ENCODE measurements at regions not wholly inside any gene's neighbourhood (a gene's known extent, or its start where the extent isn't known, plus 50 kb on each side); places are given as distances from the start of the nearest gene placed in this dataset.

DNA sequence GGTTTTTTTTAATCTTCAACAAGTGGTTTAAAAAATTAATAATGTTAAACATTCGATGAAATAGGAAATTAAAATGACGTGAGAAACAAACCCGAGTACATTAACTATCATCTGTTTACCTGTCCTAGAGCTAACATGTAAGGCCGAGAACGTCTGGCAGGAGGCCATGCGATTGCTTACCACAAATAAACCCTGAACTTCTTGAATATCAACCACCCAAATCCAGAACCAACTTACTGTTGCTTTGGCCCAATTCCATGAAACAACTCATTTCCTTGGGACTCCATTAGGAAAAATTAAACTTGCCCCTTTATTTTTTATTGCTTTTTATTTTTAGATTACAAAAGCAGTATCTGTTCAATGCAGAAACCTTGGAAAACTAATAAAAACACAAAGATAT is 228.9 kb upstream of the IRS2 start:
- no peak for DNase-seq (ENCODE audit: low read depth)
- TF ChIP-seq CTCF (IDR thresholded peaks at IDR 0.05; ENCODE audit: low read depth, low read length, missing control alignments): no peak
- no peak overlapping the region for H3K4me3 ChIP-seq (ENCODE audit: low read depth, low read length)
- in situ Hi-C loops (cut with HindIII; ENCODE audit: low sequenced_read_pairs): no loop called here

GRCh38 chr13:110014719-110015118 is 228.3 kb upstream of the IRS2 start:
- no peak overlapping the region for H3K4me3 ChIP-seq (ENCODE audit: low read depth, low read length)
- in situ Hi-C loops (cut with HindIII; ENCODE audit: low sequenced_read_pairs): no loop called here
- TF ChIP-seq CTCF (IDR thresholded peaks at IDR 0.05; ENCODE audit: low read depth, low read length, missing control alignments): no peak
- no peak for DNase-seq (ENCODE audit: low read depth)

- H3K4me3 ChIP-seq (ENCODE audit: low read depth, low read length): no peak overlapping the region
- DNase-seq (ENCODE audit: low read depth): peak; percentile 93
- in situ Hi-C loops (cut with HindIII; ENCODE audit: low sequenced_read_pairs): no loop called here
- TF ChIP-seq CTCF (IDR thresholded peaks at IDR 0.05; ENCODE audit: low read depth, low read length, missing control alignments): no peak
Observed at GRCh38 chr13:110012102-110012739, 225.8 kb upstream of the IRS2 start.

GRCh38 chr13:110010404-110011138 is 224.2 kb upstream of the IRS2 start:
- DNase-seq (ENCODE audit: low read depth): no peak
- H3K4me3 ChIP-seq (ENCODE audit: low read depth, low read length): no peak overlapping the region
- in situ Hi-C loops (cut with HindIII; ENCODE audit: low sequenced_read_pairs): no loop called here
- no peak for TF ChIP-seq CTCF (IDR thresholded peaks at IDR 0.05; ENCODE audit: low read depth, low read length, missing control alignments)

DNA sequence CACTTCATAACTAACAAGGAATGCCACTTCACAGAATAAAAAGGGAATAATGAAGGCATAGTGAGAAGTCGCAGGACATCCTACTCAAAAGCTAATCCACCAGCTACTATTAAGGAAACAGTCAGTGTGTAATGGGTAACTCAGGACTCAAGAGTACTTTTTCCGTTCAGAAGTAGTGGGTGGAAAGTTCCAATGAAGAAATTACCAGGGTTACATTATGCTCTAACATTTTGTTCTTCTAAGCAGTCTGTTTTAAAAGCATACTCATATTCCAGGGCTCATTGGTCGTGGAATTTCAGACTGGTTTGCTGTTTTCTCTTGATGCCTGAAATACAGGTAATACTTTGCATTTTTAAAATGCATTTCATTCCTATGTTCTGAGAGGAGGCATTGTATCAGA is 222.4 kb upstream of the IRS2 start:
- TF ChIP-seq CTCF (IDR thresholded peaks at IDR 0.05; ENCODE audit: low read depth, low read length, missing control alignments): no peak
- no peak for DNase-seq (ENCODE audit: low read depth)
- H3K4me3 ChIP-seq (ENCODE audit: low read depth, low read length): no peak overlapping the region
- in situ Hi-C loops (cut with HindIII; ENCODE audit: low sequenced_read_pairs): no loop called here

GRCh38 chr13:110006304-110006703 is 219.9 kb upstream of the IRS2 start:
- in situ Hi-C loops (cut with HindIII; ENCODE audit: low sequenced_read_pairs): no loop called here
- peak; percentile 35 for DNase-seq (ENCODE audit: low read depth)
- TF ChIP-seq CTCF (IDR thresholded peaks at IDR 0.05; ENCODE audit: low read depth, low read length, missing control alignments): no peak
- no peak overlapping the region for H3K4me3 ChIP-seq (ENCODE audit: low read depth, low read length)
